Raji (cell line): ENCODE measurements at regions not wholly inside any gene's neighbourhood (a gene's known extent, or its start where the extent isn't known, plus 50 kb on each side); places are given as distances from the start of the nearest gene placed in this dataset.

Experiments used
- POLR2A ChIP-seq: IDR thresholded peaks from 2 replicates; pipeline ENCODE4 v1.6.1; 2011; ENCODE audit warnings: low read depth, low read length, control low read depth; ENCODE audit not compliant: insufficient read depth

- no peak for TF ChIP-seq POLR2A
Observed at GRCh38 chr18:46379323-46379950, 275.3 kb downstream of the HAUS1 start.

DNA sequence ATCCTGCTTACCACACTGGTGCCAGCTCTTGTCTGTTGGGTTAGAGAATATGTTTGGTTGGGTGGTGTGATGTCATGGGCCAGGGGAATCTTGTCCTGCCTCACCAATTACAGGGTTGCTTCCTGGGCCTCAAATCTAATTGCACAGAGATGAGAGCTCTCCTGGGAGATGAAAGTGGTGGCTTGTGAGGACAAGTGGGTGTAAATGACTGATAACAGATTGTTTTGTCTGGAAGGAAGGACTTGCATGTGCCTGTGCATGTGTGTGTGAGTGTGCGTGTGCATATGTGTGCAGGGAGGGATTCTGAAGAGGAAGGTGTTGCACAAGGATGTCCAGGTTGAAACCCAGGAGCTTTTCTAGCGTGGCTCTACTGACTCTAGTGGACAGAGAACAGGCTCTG is 271.9 kb downstream of the LOXHD1 start:
- no peak for TF ChIP-seq POLR2A

DNA sequence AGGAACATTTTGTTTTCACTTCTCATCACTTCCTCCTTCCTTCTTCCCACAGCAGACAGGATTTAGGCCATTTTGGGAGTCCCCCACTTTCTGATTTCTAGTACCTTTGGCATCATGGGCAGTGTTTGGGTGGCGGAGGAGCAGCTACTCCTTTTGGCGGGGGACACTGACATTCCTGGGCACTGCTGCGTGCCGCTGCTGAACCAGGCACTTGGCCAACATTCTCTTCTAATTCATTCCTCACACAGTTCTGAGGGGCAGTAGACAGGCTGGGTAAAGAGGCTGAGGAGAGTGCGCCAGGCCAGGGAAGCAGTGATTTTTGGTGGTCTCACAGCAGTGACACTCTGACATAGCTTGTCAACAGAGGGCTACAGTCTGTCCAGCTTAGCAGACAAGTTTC is 270.2 kb downstream of the LOXHD1 start:
- TF ChIP-seq POLR2A: no peak

DNA sequence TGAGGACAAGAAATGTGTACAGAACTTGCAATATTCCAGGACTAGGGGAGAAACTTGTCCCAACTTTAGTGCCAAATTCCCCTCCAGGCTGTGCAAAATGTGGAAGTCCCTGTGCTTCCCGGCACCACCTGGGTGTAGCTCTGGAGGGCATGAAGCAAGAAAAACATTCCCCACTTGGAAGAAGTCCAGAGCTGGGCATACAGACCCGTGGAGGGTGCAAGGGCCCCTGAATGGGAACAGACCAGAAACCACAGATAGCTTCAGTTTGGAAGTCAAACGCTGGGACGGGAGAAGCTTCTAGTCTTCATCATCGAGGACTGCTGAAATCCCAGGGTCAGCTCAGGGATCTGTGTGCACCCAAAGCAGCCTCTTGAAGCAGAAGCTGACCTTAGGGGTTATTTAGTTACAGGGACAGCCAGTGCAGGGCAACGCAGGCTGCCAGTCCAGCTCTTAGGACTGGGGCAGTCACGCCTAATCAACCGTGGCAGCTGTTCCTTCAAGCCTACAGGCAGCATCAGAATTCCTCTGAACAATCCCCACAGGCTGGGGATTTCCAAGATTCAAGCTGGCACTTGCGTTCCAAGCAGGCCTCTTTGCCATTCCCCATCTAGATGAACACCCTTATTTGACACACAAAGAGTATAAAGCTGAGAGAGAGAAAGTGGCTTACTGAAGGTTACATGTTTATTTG is 269.4 kb downstream of the LOXHD1 start:
- TF ChIP-seq POLR2A: no peak

GRCh38 chr18:46388286-46388685 is 268.7 kb downstream of the LOXHD1 start:
- no peak for TF ChIP-seq POLR2A

GRCh38 chr18:46392576-46392975 is 264.4 kb downstream of the LOXHD1 start:
- no peak for TF ChIP-seq POLR2A

DNA sequence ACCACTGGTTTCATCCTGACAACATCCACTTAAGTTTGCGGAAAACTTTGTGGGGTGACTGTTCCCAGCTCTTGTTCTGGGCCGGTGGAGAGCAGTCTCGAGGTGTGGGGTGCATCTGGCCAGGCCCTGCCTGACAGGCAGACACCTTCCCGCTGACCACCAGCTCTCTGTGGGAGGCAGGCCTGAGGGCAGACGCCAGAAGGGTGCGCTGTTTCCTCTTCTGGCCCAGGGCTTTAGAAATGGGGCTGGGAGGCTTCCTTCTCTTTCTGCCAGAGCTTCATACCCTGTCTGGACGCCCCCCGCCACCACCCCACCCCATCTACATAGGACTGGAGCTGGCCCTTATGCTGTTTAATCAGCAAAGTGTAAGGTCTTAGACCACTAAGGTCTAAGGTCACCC is 263.8 kb downstream of the LOXHD1 start:
- no peak for TF ChIP-seq POLR2A

GRCh38 chr18:46393961-46394360 is 263.1 kb downstream of the LOXHD1 start:
- TF ChIP-seq POLR2A: no peak

DNA sequence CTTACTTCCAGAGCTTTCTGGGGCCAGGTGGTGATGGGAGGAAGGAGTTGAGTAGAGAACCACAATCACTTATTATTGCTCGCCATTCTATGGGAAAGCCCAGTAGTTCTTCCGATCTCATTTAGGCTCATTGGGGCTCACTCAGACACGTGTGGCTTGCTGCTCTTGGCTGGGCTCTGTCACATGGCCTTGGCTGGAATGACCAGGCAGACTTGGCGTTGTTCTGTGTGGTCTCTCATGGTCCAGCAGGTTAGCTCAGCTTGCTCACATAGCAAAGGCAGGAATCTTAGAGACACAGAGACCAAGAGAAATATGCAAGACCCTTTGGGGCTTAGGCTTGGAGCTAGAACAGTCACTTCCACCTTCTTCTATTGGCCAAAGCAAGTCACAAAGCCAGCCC is 261.2 kb downstream of the LOXHD1 start:
- no peak for TF ChIP-seq POLR2A

DNA sequence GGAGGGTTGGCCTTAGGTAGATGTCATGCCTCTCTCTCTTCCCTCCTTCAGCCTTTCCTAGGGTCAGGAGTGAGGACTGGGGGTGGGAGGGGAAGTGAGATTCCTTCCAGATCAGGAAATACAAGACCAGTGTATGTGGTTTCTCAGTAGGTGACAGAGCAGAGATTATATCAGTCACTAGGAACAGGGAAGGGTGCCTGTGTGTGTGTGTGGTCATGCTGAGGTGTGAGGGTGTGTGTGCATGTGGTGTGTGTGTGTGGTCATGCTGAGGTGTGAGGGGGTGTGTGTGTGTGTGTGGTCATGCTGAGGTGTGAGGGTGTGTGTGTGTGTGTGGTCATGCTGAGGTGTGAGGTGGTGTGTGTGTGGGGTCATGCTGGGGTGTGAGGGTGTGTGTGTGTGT is 259.8 kb downstream of the LOXHD1 start:
- no peak for TF ChIP-seq POLR2A

GRCh38 chr18:46398005-46398404 is 259.0 kb downstream of the LOXHD1 start:
- TF ChIP-seq POLR2A: no peak

GRCh38 chr18:46398625-46399024 is 258.4 kb downstream of the LOXHD1 start:
- no peak for TF ChIP-seq POLR2A

DNA sequence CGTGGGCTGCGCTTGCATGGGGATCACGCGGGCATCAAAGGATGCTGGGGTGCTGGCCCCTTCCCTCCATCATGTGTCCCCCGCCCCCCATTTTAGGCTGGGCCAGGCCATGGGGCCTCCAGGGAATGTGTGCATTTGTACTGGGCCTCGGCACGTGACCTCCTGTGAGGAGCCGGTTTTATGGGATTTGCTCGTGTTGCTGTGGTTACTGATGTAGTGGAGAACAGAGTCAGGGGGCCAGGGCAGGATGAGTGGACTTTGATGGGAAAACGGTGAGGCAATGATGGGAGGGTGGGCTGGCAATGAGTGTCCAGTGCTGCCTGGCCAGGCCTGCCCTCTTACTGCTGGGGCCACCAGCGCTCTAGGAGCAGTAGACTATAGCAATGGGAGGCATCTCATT is 257.7 kb downstream of the LOXHD1 start:
- TF ChIP-seq POLR2A: no peak

DNA sequence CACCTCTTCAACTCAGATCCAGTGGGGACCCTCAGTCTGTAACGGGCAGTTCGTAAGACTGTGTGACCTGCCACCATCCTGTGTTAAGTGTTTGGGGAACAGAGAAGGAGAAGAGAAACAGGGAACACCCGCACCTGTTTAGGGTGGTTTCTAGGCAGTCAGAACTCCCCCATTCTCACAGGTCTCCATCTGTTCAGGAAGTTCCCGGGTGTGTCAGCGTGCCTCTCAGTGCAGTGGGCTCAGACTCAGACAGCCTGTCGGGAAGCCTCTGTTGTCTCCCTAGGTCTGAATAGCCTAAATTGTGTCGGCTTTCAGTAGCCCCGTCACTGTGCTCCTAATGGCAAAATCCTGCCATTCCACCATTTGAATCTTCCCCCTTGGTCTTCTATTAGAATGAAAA is 256.6 kb downstream of the LOXHD1 start:
- TF ChIP-seq POLR2A: no peak

- TF ChIP-seq POLR2A: no peak
Observed at GRCh38 chr18:46401486-46402070, 255.4 kb downstream of the LOXHD1 start.

DNA sequence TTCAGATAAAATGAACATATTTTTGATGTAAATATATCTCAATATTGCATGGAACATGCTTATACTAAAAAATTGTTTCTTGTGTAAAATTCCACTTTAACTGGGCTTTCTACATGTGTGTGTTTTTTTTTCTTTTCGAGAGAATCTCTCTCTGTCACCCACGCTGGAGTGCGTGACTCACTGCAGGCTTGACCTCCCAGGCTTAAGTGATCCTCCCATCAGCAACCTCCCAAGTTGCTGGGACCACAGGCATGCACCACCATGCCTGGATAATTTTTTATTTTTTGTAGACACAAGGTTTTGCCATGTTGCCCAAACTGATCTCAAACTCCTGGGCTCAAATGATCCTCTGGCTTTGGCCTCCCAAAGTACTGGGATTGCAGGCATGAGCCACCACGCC is 254.6 kb downstream of the LOXHD1 start:
- TF ChIP-seq POLR2A: no peak
